ENCODE measurements at regions not wholly inside any gene's neighbourhood (a gene's known extent, or its start where the extent isn't known, plus 50 kb on each side); places are given as distances from the start of the nearest gene placed in this dataset.

GRCh38 chr6:11478586-11478985, 59.0 kb upstream of the TMEM170B start:
- Histone ChIP-seq H3K4me1 (ENCODE audit: control insufficient read depth in 1 of 2, insufficient read depth in 2 of 2, low read length in 2 of 2) (no peaks in the 10 kb centered on the region), H3K9ac (ENCODE audit: low read length) (no peak overlapping the region), H2AK5ac (ENCODE audit: low read length) (no peak overlapping the region), H3K9me3 (ENCODE audit: insufficient read depth, low read depth, low read length) (no peaks in the 10 kb centered on the region), H3K4me2 (ENCODE audit: low read length) (no peak overlapping the region), H2BK120ac (ENCODE audit: insufficient read depth, low read length, poor library complexity) (no peak overlapping the region), H3K27ac (ENCODE audit: low read depth, low read length) (no peak overlapping the region), H2BK5ac (ENCODE audit: low read depth, low read length, poor library complexity) (no peak overlapping the region), H3K4ac (ENCODE audit: low read depth, low read length) (no peak overlapping the region), H3K14ac (ENCODE audit: low read length) (no peak overlapping the region), H2BK12ac (ENCODE audit: low read length) (no peak overlapping the region), H4K8ac (ENCODE audit: low read depth, low read length) (no peak overlapping the region), H3K27me3 (ENCODE audit: insufficient read depth, low read length) (no peaks in the 10 kb centered on the region), H3K4me3 (ENCODE audit: low read depth, low read length) (no peak overlapping the region), H3K79me1 (ENCODE audit: low read length) (no peaks in the 10 kb centered on the region), H3K79me2 (ENCODE audit: control insufficient read depth, insufficient read depth, low read length, poor library complexity) (no peaks in the 10 kb centered on the region), H3K23ac (ENCODE audit: low read length) (no peak overlapping the region), H3K36me3 (ENCODE audit: control insufficient read depth in 1 of 2, insufficient read depth in 2 of 2, low read length in 2 of 2) (no peaks in the 10 kb centered on the region), H4K91ac (ENCODE audit: low read depth, low read length) (no peak overlapping the region), H4K12ac (ENCODE audit: low read depth, low read length) (no peak overlapping the region), H2AFZ (ENCODE audit: insufficient read depth, low read length, poor library complexity) (no peak overlapping the region), H3K18ac (ENCODE audit: low read length) (no peak overlapping the region)
- WGBS (ENCODE audit: extremely low coverage, insufficient coverage, insufficient read length): no CpG with 5 or more reads among the region's 7 CpGs
- no peak for DNase-seq

GRCh38 chr6:11475016-11475415, 62.5 kb upstream of the TMEM170B start:
- Histone ChIP-seq H3K4me1 (ENCODE audit: control insufficient read depth in 1 of 2, insufficient read depth in 2 of 2, low read length in 2 of 2) (peaks cover 2 to 6% of the 10 kb centered on the region in 2 experiments), H3K79me1 (ENCODE audit: low read length) (no peaks in the 10 kb centered on the region), H4K91ac (ENCODE audit: low read depth, low read length) (no peak overlapping the region), H3K14ac (ENCODE audit: low read length) (no peak overlapping the region), H2BK120ac (ENCODE audit: insufficient read depth, low read length, poor library complexity) (no peak overlapping the region), H3K18ac (ENCODE audit: low read length) (no peak overlapping the region), H3K23ac (ENCODE audit: low read length) (no peak overlapping the region), H3K36me3 (ENCODE audit: control insufficient read depth in 1 of 2, insufficient read depth in 2 of 2, low read length in 2 of 2) (no peaks in the 10 kb centered on the region), H3K4me2 (ENCODE audit: low read length) (no peak overlapping the region), H4K12ac (ENCODE audit: low read depth, low read length) (no peak overlapping the region), H3K4me3 (ENCODE audit: low read depth, low read length) (no peak overlapping the region), H3K27me3 (ENCODE audit: insufficient read depth, low read length) (no peaks in the 10 kb centered on the region), H2BK5ac (ENCODE audit: low read depth, low read length, poor library complexity) (no peak overlapping the region), H2AFZ (ENCODE audit: insufficient read depth, low read length, poor library complexity) (no peak overlapping the region), H3K9ac (ENCODE audit: low read length) (no peak overlapping the region), H3K4ac (ENCODE audit: low read depth, low read length) (no peak overlapping the region), H3K79me2 (ENCODE audit: control insufficient read depth, insufficient read depth, low read length, poor library complexity) (no peaks in the 10 kb centered on the region), H2BK12ac (ENCODE audit: low read length) (no peak overlapping the region), H4K8ac (ENCODE audit: low read depth, low read length) (no peak overlapping the region), H3K27ac (ENCODE audit: low read depth, low read length) (no peak overlapping the region), H3K9me3 (ENCODE audit: insufficient read depth, low read depth, low read length) (no peaks in the 10 kb centered on the region), H2AK5ac (ENCODE audit: low read length) (no peak overlapping the region)
- no peak for DNase-seq

DNA sequence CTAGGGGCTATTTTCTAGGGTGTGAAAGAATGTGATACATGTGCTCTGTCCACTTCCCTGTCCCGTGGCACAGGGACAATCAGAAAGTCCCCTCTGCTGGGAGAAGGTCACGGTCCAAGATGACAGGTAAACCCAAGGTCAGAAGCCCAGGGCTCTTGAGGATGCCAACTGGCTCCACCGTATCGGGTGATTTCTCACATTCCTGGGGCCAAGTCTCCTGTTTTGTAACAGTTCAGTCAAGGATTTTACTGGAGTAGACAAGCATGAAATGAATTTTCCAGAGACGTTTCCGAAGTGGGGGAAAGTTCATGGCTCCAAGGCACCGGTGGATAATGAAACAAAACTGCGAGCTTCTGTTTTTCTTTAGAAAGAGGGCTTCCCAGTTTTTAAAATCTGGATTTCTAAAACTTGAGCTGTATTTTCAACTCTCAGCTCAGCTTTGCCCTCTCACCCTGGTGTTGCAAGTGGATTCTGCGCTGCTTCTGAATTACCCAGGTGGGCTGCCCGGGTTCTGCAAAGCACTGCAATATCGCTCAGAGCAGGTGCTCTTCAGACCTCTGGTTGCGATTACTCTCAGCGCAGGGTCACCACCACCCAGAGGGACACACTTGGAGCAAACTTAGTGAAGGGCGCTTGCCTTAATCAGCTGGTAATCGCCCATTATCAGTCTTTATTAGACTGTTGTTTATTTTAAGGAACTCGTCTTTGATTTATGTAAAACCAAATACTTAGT, 64.4 kb upstream of the TMEM170B start:
- peak; percentile 40 to 58 for DNase-seq
- no peak overlapping the region for H2AK5ac ChIP-seq (ENCODE audit: low read length)
- H2AFZ ChIP-seq (ENCODE audit: insufficient read depth, low read length, poor library complexity): no peak overlapping the region
- H3K79me1 ChIP-seq (ENCODE audit: low read length): no peaks in the 10 kb centered on the region
- no peak overlapping the region for H3K18ac ChIP-seq (ENCODE audit: low read length)
- H4K91ac ChIP-seq (ENCODE audit: low read depth, low read length): no peak overlapping the region
- no peak overlapping the region for H2BK5ac ChIP-seq (ENCODE audit: low read depth, low read length, poor library complexity)
- H3K36me3 ChIP-seq (ENCODE audit: control insufficient read depth in 1 of 2, insufficient read depth in 2 of 2, low read length in 2 of 2): no peaks in the 10 kb centered on the region
- H3K27me3 ChIP-seq (ENCODE audit: insufficient read depth, low read length): no peaks in the 10 kb centered on the region
- no CpG with 5 or more reads among the region's 16 CpGs for WGBS (ENCODE audit: extremely low coverage, insufficient coverage, insufficient read length)
- H4K12ac ChIP-seq (ENCODE audit: low read depth, low read length): no peak overlapping the region
- no peak overlapping the region for H3K4me2 ChIP-seq (ENCODE audit: low read length)
- no peak overlapping the region for H4K8ac ChIP-seq (ENCODE audit: low read depth, low read length)
- H3K79me2 ChIP-seq (ENCODE audit: control insufficient read depth, insufficient read depth, low read length, poor library complexity): no peaks in the 10 kb centered on the region
- no peak overlapping the region for H3K14ac ChIP-seq (ENCODE audit: low read length)
- H3K4ac ChIP-seq (ENCODE audit: low read depth, low read length): no peak overlapping the region
- H3K9ac ChIP-seq (ENCODE audit: low read length): no peak overlapping the region
- no peaks in the 10 kb centered on the region for H3K9me3 ChIP-seq (ENCODE audit: insufficient read depth, low read depth, low read length)
- no peak overlapping the region for H2BK12ac ChIP-seq (ENCODE audit: low read length)
- no peak overlapping the region for H3K4me3 ChIP-seq (ENCODE audit: low read depth, low read length)
- H2BK120ac ChIP-seq (ENCODE audit: insufficient read depth, low read length, poor library complexity): no peak overlapping the region
- H3K27ac ChIP-seq (ENCODE audit: low read depth, low read length): no peak overlapping the region
- peaks cover 2 to 6% of the 10 kb centered on the region in 2 experiments for H3K4me1 ChIP-seq (ENCODE audit: control insufficient read depth in 1 of 2, insufficient read depth in 2 of 2, low read length in 2 of 2)
- H3K23ac ChIP-seq (ENCODE audit: low read length): no peak overlapping the region

GRCh38 chr6:11471261-11471660, 66.3 kb upstream of the TMEM170B start:
- no peak overlapping the region for H3K27ac ChIP-seq (ENCODE audit: low read depth, low read length)
- H3K4me2 ChIP-seq (ENCODE audit: low read length): no peak overlapping the region
- no peak overlapping the region for H2AK5ac ChIP-seq (ENCODE audit: low read length)
- H3K23ac ChIP-seq (ENCODE audit: low read length): no peak overlapping the region
- H3K36me3 ChIP-seq (ENCODE audit: control insufficient read depth in 1 of 2, insufficient read depth in 2 of 2, low read length in 2 of 2): no peaks in the 10 kb centered on the region
- H3K18ac ChIP-seq (ENCODE audit: low read length): no peak overlapping the region
- H3K9me3 ChIP-seq (ENCODE audit: insufficient read depth, low read depth, low read length): no peaks in the 10 kb centered on the region
- H2AFZ ChIP-seq (ENCODE audit: insufficient read depth, low read length, poor library complexity): no peak overlapping the region
- H3K4me1 ChIP-seq (ENCODE audit: control insufficient read depth in 1 of 2, insufficient read depth in 2 of 2, low read length in 2 of 2): peaks cover 2 to 6% of the 10 kb centered on the region in 2 experiments
- H3K14ac ChIP-seq (ENCODE audit: low read length): no peak overlapping the region
- H3K4ac ChIP-seq (ENCODE audit: low read depth, low read length): no peak overlapping the region
- H4K12ac ChIP-seq (ENCODE audit: low read depth, low read length): no peak overlapping the region
- no peak for DNase-seq
- H4K8ac ChIP-seq (ENCODE audit: low read depth, low read length): no peak overlapping the region
- H2BK120ac ChIP-seq (ENCODE audit: insufficient read depth, low read length, poor library complexity): no peak overlapping the region
- no peaks in the 10 kb centered on the region for H3K79me2 ChIP-seq (ENCODE audit: control insufficient read depth, insufficient read depth, low read length, poor library complexity)
- no peak overlapping the region for H4K91ac ChIP-seq (ENCODE audit: low read depth, low read length)
- H2BK5ac ChIP-seq (ENCODE audit: low read depth, low read length, poor library complexity): no peak overlapping the region
- H3K79me1 ChIP-seq (ENCODE audit: low read length): no peaks in the 10 kb centered on the region
- H2BK12ac ChIP-seq (ENCODE audit: low read length): no peak overlapping the region
- no peaks in the 10 kb centered on the region for H3K27me3 ChIP-seq (ENCODE audit: insufficient read depth, low read length)
- no peak overlapping the region for H3K9ac ChIP-seq (ENCODE audit: low read length)
- WGBS (ENCODE audit: extremely low coverage, insufficient coverage, insufficient read length): no CpG with 5 or more reads among the region's 4 CpGs
- H3K4me3 ChIP-seq (ENCODE audit: low read depth, low read length): no peak overlapping the region
